DOHH2 (cell line): ENCODE measurements at regions not wholly inside any gene's neighbourhood (a gene's known extent, or its start where the extent isn't known, plus 50 kb on each side); places are given as distances from the start of the nearest gene placed in this dataset.

Source experiments
- EZH2phosphoT487 ChIP-seq: fragments of 200-600 bp; sonication (generic); IDR thresholded peaks from 2 replicates; pipeline ENCODE4 v1.6.1; 2017; ENCODE audit warnings: borderline replicate concordance, mild to moderate bottlenecking, antibody characterized with exemption, low read length, moderate library complexity, mixed read lengths
- TF ChIP-seq, protein P1 (sequence below): fragments of 200-600 bp; sonication (generic); IDR thresholded peaks from one replicate; pipeline ENCODE4 v1.5.1; 2014; ENCODE audit warnings: antibody characterized with exemption, mild to moderate bottlenecking, low read depth, low read length; ENCODE audit not compliant: poor library complexity, severe bottlenecking

DNA sequence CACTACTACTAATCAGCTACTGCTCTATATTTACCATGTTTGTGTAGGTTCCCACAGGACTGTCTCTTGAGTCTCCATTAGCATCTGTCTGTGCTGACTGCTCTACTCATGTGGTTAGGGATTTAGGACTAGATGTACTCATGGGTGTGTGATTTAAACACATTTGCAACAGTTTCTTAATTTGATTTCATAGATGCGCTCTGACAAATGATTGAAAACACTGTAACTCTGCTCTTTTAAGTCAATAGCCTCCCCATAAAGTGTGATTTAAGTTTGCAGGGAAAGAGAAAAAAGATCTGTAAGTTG lies 809.3 kb downstream of the NCAM2 start:
- TF ChIP-seq, protein P1, sequence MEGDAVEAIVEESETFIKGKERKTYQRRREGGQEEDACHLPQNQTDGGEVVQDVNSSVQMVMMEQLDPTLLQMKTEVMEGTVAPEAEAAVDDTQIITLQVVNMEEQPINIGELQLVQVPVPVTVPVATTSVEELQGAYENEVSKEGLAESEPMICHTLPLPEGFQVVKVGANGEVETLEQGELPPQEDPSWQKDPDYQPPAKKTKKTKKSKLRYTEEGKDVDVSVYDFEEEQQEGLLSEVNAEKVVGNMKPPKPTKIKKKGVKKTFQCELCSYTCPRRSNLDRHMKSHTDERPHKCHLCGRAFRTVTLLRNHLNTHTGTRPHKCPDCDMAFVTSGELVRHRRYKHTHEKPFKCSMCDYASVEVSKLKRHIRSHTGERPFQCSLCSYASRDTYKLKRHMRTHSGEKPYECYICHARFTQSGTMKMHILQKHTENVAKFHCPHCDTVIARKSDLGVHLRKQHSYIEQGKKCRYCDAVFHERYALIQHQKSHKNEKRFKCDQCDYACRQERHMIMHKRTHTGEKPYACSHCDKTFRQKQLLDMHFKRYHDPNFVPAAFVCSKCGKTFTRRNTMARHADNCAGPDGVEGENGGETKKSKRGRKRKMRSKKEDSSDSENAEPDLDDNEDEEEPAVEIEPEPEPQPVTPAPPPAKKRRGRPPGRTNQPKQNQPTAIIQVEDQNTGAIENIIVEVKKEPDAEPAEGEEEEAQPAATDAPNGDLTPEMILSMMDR = no peak
- no peak for TF ChIP-seq EZH2phosphoT487
